Endothelial cell of hepatic sinusoid (primary cell): ENCODE measurements at regions not wholly inside any gene's neighbourhood (a gene's known extent, or its start where the extent isn't known, plus 50 kb on each side); places are given as distances from the start of the nearest gene placed in this dataset.
"Not testable (repeated sequence)": the region's sequence is repeated elsewhere in the genome, so short reads cannot be mapped to it uniquely, and the experiment has no call there.

Experiments
- in situ Hi-C: cut with HindIII; loops from 2 replicates; pipeline ENCODE4 v1.10.0; 2017; ENCODE audit warnings: low sequenced_read_pairs

DNA sequence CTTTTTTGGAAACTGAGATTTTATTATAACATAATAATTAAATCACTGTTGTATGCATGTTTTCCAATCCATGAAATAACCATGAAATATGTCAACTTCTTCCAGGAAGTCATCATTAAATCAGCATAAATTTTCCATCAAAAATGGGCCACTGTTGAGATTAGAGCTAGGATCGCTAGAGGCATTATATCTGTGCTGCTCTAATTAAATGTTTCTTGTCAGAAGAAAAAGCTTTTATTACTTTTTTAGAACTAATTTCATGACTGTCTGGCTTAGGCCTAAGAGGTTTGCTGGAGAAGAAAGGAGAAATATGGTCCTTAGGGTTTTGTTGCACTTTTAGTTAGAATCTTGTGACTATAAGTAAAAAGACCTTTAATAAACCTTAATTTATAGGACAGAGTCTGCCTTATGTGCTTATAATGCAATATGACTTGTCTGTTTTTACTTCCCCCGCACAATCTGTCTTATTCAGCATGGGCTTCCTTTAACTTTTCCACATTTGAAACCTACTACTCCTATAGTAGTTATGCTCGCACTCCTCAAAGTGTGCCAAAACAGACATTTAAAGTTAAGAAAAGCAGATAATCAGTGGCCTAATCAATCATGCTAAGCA lies 363.4 kb upstream of the GCFC2 start:
- in situ Hi-C loops = no loop called here

DNA sequence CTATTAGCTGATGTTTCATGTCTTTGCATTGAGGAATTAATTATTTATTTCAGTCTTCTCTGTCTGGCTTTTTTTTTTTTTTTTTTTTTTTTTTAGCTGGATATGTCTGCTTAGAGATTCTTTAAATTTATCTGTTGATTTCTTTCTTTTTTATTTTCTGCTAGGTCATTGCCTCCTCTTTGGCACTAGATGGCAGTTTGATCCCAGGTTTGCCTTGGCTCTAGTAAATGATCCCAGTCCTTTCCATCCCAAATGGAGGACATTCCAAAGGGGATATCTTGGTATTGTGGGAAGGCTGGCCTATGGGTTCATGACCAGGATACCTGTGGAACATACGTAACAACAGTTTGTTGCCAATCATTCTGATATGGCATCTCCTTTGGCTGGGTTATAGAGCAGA lies 339.5 kb upstream of the GCFC2 start:
- in situ Hi-C loops = no loop called here

DNA sequence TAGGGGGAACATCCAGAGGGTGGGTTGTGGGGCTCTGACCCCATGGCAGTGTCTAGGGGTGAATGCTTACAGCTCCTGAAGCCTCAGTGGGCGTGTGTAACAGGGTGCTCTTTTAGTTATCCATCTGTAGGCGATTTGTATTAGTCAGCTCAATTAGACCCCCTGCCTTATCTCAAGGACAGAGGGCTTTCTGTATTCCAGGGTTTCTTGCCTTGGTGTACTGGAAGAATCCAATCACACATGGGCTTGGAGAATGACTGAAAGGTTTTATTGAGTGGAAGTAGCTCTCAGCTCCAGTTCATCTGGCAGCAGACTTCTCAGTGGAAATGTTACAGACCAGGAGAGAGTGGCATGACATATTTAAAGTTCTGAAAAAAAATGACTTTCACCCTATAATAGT lies 334.0 kb upstream of the GCFC2 start:
- in situ Hi-C loops = no loop called here

DNA sequence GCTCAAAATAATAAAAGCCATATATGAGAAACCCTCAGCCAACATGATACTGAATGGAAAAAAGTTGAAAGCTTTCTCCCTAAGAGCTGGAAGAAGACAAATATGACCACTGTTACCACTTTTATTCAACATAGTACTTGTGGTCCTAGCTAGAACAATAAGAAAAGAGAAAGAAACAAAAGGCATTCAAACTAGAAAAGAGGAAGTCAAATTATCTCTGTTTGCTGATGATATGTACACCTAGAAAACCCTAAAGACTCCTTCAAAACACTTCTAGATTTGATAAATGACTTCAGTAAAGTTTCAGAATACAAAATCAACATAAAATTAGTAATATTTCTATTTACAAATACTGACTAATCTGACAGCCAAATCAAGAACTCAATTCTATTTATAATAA lies 328.8 kb upstream of the GCFC2 start:
- in situ Hi-C loops = no loop called here

DNA sequence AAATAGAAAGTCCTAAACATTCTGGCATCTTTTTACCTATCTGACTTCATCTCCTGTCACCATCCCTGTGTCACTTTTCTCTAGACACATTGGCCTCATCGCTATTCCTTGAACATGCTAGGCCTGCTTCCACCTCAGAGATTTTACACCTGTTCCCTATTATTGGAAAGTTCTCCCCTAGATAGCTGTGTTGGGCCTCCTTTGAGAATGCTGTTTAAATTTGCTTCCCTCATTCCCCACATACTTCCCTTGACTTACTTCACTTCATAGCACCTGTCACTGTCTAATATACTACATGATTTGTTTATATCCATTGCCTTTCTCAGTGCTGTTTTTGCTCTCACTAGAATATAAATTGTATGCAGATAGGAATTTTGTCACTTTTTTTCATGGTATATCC lies 317.0 kb upstream of the GCFC2 start:
- in situ Hi-C loops = no loop called here

DNA sequence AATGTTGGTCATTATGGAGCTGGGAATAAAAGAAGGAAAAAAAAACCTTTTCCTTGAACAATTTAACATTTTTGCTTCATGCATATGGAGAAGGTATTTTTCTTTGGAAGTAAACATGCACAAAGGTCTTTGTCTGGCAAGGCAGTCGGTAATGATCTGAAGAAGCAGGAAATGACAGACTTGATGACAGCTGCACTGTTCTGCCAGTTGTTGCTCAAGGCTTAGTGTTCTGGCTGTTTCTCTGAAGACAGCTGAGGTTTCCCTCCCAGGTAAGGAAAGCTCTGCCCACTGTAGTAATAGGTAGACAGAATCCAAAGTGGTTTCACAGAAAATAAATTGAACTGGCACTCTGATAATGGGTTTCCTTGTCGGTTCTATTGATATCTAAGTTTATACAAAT lies 308.4 kb upstream of the GCFC2 start:
- in situ Hi-C loops = no loop called here

DNA sequence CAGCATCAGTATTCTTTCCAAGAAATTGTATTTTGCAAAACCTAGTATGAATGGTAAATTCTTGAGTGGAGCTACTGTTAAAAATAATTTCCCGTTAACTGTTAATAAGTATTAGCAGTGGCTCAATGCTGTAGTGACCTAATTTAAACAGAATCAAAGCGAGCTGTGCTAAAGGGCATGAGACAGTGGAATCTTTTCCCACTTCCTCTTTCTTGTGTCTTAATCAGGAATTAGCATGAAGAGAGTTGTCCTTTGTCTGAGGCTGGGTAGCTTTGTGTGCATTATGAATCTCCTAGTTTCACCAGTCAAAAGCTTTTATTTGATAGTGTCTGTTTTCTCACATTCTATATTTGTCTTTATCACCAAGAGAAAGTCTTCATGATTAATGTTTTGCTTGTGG lies 298.8 kb upstream of the GCFC2 start:
- in situ Hi-C loops = no loop called here

DNA sequence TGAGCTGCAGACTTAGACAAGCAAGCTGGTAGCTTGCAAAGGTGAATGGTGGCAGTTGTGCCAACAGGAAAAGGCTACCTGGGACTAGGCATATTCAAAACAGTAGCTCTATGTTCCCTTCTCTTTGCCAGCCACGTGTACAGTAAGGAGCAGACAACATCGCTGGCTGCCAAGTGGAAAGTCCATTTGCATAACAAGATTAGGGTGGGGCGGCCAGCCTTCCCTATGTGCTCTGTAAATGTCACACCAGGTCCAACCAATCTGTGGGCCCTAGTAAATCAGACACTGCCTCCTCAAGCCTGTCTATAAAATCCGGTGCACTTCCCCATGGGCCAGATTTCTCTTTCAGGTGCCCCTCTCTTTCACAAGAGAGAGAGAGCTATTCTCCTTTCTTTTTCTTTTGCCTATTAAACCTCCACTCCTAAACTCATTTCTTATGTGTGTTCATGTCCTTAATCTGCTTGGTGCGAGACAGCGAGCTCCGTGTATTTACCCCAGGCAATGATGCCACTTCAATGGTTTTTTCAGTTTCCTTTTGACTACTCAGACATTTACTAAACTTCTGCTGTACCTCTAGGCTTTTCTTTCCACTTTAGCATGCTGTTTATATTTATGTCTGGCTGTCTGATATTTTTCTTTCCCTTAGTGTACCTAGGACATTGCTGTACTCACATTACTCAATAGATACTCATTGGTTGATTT lies 297.4 kb upstream of the GCFC2 start:
- in situ Hi-C loops = no loop called here

DNA sequence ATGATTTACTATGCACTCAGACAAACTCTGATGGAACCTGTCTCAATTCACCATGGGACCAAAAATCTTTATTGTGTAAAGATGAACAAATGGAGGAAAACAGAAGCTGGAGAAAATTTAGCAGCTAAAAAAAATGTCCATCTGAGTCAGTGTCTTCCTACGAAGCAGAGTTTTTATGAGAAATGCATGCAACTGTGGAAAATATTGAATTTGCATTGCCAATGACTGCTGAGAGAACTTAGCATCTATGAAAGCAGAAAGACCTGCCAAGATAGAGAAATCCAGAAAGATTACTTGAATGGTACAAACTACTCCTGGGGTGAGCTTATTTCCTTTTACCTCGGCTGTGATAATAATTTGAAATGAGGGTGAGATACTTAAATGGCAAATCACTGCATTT lies 289.7 kb upstream of the GCFC2 start:
- in situ Hi-C loops = no loop called here

DNA sequence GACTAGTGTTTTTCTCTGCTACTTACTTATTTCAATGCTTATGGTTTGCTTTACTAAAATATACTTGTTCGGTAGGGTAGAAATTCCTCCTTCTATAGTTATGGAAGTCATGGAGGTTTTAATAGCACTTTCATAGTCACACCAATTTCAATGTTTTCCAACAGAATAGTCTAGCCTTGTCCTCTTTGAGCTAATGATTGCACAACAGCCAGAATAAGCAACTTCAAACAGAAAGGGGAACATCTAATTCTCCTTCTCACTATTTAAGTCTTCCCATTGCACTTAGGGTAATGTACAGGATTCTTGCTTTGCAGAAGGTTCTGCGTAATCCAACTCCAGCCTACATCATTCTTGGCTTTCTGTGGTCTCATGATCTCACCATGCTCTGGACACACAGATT lies 287.7 kb upstream of the GCFC2 start:
- in situ Hi-C loops = no loop called here

DNA sequence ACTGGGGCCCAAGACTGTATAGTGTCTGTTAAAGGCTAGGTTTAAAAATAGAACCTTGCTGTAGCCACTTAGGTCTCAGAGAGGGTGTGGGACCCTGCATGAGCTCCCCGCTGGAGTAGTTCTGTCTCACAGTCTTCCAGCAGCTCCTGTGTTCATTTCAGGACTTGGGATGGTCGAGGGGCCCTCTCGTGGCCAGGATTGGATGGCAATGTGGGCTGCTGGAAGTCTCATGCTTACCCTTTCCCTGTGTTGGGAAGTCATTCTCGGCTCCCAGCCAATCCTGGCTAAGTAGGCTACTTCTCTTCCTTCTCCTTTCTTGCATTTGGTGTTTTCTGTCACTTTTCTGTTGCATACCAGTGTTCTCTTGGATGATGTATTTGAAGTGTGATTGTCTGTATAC lies 284.0 kb upstream of the GCFC2 start:
- in situ Hi-C loops = no loop called here

DNA sequence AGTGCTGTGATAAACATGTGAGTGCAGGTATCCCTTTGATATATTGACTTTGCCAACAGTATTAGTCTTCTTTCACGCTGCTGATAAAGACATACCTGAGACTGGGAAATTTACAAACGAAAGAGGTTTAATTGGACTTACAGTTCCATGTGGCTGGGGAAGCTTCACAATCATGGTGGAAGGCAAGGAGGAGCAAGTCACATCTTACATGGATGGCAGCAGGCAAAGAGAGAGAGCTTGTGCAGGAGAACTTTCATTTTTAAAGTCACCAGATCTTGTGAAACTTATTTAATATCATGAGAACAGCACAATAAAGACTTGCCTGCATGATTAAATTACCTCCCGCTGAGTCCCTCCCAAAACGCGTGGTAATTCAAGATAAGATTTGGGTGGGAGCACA lies 277.9 kb upstream of the GCFC2 start:
- in situ Hi-C loops = not testable (repeated sequence)

DNA sequence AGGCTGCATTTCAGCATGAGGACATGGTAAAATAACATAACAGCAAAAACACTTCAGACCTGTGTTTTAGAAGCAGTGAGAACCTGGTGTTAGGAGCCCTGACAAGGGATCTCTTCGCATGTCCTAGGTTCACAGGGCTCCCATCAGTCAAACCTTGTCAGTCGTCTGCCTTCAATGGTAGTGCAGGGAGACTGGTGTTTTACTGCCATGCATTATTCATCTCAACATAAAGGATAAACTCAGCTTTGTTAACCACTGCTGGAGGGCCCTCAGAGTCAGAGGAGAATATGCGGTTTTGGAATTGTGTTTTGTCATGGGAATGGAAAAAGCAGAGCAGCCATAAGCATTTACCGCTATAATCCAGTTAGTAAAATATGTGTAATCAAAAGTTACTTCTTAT lies 275.9 kb upstream of the GCFC2 start:
- in situ Hi-C loops = no loop called here

DNA sequence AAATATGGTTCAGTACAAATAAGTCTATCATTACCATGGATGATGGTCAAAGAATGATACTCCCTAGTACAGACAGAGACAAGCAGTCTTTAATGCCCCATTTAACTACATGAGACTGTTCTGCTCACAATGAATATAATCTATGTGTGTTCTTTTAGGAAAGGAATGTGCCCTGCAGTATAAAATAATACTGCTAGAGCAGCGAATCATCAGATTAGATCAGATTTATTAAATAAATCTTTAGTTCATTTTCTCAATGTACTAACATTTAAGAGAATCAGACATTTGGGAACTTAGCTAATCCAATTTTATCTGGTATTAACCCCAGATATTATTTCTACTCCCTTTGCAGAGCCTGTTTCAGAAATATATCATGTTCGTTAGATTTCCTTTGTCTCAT lies 272.0 kb upstream of the GCFC2 start:
- in situ Hi-C loops = no loop called here

DNA sequence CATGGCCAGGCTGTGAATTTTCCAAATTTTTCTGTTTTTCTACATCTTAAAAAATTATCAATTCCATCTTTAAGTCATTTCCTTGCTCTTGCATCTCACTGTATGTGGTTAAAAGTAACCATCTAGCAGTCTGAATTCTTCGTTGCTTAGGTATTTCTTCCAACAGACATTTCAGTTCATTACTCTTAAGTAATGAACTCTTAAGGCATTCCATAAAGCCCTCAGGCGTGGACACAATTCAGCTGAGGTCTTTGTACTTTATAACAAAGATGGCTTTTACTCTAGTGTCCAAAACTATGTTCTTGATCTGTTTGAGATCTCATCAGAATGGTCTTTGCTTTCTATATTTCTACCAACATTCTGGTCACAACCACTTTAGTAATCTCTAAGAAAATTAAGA lies 253.9 kb upstream of the GCFC2 start:
- in situ Hi-C loops = no loop called here

DNA sequence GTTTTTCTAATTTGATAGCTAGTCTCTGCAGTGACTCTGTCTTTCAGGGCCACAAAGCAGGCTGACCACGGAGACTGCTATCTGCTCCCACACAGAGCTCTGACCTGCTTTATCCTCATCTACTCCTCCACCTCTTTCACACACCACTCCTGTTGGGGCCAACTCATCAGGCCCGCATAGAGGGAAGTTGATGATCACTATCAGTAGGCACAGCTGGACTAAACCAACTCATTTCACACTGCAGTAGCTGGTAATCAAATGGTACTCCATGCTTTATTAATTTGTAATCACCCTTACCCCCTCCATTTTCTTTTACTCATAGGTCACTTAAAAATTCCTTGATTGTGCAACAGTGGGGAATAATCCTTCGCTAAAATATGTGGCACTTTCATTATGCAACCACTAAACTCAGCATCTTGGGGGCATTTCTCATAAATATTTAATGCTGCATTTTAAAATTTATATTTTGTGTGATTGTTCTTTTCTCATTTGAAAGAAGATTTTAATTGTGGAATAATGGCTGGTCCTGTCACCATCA lies 249.8 kb upstream of the GCFC2 start:
- in situ Hi-C loops = no loop called here

DNA sequence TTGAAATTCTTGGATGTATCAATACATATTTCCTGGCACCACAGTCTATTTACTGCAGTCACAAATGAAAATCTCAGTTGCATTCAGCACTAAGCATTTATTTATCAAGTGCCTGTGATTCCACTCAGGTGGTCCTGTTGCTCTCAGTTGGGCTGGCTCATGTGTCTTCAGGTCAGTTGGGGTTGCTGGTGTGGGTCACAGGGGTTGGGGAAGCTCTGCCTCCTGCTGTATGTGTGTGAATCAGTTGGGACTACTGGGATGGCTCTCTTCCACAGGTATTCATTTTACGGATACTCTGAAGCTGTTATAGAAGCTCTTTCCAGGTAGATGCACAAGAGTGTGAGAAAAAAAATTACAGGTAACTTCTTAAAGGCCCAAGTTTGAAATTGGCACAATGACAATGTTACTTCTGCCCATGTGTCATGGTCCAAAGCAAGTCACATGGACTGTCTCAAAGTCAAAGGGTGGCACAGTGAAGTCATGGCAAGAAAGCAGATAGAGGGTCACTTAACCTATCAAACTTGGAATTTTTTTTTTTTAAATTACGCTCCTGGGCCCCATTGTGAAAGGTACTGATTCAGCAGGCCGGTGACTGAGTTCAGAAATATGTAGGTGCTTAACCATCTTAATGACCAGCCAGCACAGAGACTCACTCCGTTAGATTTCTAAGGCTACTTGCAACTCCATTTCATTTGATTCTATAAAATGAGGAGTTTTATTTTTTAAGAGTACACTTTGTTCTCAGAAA lies 249.2 kb upstream of the GCFC2 start:
- in situ Hi-C loops = no loop called here

DNA sequence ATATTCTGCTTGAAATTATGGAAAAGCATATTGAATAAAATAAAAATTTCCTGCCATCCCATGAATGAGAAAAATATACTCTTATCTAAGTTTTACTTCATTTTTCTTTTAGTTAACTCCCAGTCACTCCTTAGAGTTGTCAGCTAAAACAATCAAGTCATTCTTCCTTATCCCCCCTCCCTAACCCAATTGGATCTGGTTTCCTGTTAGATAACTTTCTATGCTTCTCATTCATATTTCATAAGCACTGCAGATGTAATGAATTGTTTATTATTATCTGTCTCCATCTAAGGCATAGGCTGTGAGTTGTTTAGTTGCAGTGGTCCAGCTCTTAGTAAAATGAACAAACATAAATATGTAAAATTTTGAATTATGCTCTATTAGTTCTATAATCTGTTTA lies 244.0 kb upstream of the GCFC2 start:
- in situ Hi-C loops = no loop called here

DNA sequence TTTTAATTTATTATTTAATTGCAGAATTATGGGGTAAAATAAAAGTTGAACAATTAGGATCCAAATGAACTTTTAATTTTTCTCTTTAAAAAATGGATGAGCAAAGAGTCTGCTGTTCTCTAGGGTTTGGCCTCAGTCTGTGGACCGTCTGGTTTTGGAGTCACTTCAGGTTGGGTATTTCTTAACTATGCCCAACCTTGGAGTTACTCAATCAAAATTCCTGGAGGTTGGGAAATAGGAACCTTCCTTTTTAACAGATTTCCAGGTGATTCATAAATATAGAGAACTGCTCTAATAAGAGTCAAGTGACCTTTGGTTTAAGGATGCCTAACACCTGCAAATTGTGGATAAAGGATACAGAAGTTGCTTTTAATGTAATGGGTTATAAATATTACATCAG lies 241.5 kb upstream of the GCFC2 start:
- in situ Hi-C loops = no loop called here

DNA sequence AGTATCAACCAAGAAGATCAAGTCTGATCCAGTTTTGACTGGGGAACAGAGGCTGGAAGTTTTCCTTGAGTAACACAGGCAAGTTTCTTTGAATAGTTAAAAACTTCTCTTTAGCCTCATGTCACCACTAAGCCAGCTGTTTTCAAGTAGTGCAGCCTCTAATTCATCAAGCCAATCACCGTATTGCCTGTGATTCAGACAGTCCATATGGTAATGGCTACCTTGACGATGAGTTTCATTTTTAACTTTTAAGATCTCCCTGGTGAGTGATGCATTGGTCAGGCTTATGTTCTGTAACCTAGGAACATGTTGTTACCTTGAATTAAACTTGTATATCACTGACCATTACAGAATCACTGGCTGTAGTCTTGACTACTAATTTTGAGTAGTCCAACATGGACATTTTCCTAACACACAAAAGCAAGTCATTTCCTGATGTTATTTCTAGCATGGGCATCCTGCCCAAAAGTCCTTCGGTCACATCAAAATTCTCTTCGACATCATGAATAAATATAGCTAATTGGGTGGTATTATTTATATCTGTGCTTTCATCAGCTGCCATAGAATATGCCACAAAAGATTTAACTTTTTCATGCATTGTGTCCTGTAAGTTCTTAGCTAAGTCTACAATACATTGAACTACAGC lies 238.8 kb upstream of the GCFC2 start:
- in situ Hi-C loops = no loop called here

DNA sequence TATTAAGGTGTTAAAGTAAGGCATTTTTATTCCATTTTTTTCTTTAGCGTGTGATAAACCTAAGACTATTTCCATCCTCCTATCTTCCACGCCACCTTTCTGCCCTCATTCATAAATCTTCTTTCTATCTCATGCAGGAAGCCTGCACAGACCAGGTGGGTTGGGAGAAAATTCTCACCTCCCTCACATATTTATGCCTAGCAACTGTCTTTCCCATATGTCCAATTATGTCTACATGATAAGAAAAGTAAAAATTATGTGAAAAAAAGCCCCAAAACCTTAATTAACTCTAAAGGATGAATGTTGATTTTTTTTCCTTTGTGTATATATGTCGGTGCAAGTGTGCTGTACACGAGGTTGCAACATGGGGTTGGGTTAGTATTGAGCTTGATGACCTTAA lies 225.6 kb upstream of the GCFC2 start:
- in situ Hi-C loops = no loop called here

DNA sequence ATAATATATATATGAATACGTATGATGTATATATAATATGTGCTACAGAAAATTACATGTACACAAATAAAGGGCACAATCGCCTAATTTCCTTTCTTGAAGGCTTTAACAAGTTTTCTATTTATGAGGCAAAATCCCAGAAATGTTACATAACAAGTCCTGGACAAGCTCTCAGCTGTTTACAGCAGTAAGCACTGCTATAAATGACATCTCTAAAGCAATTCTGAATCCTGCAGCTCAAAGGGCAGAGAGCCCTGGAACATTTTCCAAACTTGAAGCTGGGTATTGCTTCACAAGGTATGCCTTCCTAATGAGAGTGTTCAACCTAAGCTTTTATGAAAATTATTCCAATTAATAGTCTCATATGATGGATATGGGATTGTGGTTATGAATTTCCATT lies 222.3 kb upstream of the GCFC2 start:
- in situ Hi-C loops = no loop called here
